C4-2B (cell line): ENCODE measurements at regions not wholly inside any gene's neighbourhood (a gene's known extent, or its start where the extent isn't known, plus 50 kb on each side); places are given as distances from the start of the nearest gene placed in this dataset.
"Not testable (repeated sequence)": the region's sequence is repeated elsewhere in the genome, so short reads cannot be mapped to it uniquely, and the experiment has no call there.

Experiments used
- H3K27ac ChIP-seq: fragments of 450-650 bp; 2 replicates; pipeline ENCODE4 v1.5.1; 2017
- ZFX ChIP-seq: fragments of 450-650 bp; IDR thresholded peaks from 2 replicates; pipeline ENCODE4 v1.6.1; 2017
- TF ChIP-seq, protein P1 (sequence below): fragments of 450-650 bp; conservative IDR thresholded peaks from 2 replicates; pipeline ENCODE4 v1.5.1; 2017; ENCODE audit warnings: mild to moderate bottlenecking

DNA sequence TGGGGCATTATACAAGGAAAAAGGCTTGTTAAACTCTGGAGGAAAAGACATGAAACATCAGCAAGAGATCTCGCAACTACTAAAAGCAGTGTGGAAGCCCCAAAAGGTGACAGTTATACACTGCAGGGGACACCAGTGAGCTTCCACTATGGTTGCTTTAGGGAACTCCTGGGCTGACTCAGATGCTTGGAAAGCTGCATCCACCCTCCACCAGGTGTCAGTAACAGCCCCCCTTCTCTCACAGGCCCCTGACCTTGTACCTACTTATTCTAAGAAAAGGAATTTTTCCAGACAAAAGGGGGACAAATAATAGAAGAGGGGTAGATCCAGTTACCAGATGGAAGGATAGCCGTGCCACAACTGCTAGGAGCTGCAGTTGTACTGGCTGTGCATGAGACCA is 154.4 kb upstream of the COX7C start:
- TF ChIP-seq ZFX, result no peak
- TF ChIP-seq, protein P1, sequence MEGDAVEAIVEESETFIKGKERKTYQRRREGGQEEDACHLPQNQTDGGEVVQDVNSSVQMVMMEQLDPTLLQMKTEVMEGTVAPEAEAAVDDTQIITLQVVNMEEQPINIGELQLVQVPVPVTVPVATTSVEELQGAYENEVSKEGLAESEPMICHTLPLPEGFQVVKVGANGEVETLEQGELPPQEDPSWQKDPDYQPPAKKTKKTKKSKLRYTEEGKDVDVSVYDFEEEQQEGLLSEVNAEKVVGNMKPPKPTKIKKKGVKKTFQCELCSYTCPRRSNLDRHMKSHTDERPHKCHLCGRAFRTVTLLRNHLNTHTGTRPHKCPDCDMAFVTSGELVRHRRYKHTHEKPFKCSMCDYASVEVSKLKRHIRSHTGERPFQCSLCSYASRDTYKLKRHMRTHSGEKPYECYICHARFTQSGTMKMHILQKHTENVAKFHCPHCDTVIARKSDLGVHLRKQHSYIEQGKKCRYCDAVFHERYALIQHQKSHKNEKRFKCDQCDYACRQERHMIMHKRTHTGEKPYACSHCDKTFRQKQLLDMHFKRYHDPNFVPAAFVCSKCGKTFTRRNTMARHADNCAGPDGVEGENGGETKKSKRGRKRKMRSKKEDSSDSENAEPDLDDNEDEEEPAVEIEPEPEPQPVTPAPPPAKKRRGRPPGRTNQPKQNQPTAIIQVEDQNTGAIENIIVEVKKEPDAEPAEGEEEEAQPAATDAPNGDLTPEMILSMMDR, result peak; percentile 15
- no peak overlapping the region for H3K27ac ChIP-seq

GRCh38 chr5:86465052-86465838 is 152.5 kb upstream of the COX7C start:
- TF ChIP-seq, protein P1, result no peak
- TF ChIP-seq ZFX, result no peak
- no peak overlapping the region for H3K27ac ChIP-seq

DNA sequence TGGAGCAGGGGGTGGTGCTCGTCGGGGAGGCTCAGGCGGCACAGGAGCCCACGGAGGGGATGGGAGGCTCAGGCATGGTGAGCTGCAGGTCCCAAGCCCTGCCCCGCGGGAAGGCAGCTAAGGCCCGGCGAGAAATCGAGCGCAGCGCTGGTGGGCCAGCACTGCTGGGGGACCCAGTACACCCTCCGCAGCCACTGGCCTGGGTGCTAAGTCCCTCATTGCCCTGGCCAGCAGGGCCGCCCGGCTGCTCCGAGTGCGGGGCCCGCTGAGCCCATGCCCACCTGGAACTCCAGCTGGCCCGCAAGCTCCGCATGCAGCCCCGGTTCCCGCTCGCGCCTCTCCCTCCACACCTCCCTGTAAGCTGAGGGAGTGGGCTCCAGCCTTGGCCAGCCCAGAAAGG is 151.0 kb upstream of the COX7C start:
- not testable (repeated sequence) for H3K27ac ChIP-seq

DNA sequence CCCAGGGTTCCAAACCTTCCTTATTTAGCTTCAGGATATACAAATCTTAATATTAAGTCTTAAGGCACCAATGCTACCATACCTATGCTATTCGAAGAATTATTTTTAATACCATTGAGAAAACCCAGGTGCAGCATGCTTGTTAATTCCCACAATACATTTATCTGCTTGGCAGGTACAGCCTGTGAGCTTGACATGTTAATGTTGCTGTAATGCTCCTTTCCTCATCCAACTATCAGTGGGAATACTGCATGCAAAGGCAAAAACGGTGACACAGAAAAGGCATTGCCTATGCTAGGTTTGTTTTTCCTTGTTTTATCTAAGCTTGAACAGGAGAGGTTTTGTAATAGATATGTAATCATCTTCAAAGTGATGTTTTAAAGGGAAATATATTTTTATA is 135.7 kb upstream of the COX7C start:
- TF ChIP-seq, protein P1, result no peak
- no peak for TF ChIP-seq ZFX
- H3K27ac ChIP-seq, result no peak overlapping the region

- TF ChIP-seq, protein P1, result no peak
- no peak for TF ChIP-seq ZFX
- no peak overlapping the region for H3K27ac ChIP-seq
These were observed 124.0 kb upstream of the COX7C start for GRCh38 chr5:86493777-86494176.

- TF ChIP-seq, protein P1, result peak; percentile 33
- no peak for TF ChIP-seq ZFX
- H3K27ac ChIP-seq, result no peak overlapping the region
These were observed 116.8 kb upstream of the COX7C start for GRCh38 chr5:86500947-86501346.

DNA sequence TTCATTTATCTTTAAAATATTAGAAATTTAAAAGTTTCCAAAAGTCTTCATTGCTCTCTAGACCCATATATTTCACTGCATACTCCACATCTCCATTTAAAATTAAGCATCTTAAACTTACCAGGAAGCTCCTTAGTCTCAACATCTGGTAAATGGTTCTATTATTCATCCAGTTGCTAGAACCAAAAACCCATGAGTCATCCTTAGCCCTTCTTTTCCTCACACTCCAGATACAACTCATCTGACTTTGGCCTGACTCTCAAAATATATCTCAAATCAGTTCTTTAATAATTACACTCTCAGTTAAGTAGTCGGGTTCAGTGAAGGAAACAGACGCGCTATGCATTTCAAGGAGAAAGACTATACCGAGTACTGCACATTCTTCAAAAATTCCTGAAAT is 110.2 kb upstream of the COX7C start:
- H3K27ac ChIP-seq, result no peak overlapping the region
- TF ChIP-seq, protein P1, result no peak
- no peak for TF ChIP-seq ZFX

- H3K27ac ChIP-seq, result peak overlapping the region; percentile 7; the same call in 1 of the 2 replicates
These were observed 107.3 kb upstream of the COX7C start for GRCh38 chr5:86510330-86510915.
